ENCODE measurements at regions not wholly inside any gene's neighbourhood (a gene's known extent, or its start where the extent isn't known, plus 50 kb on each side); places are given as distances from the start of the nearest gene placed in this dataset.

DNA sequence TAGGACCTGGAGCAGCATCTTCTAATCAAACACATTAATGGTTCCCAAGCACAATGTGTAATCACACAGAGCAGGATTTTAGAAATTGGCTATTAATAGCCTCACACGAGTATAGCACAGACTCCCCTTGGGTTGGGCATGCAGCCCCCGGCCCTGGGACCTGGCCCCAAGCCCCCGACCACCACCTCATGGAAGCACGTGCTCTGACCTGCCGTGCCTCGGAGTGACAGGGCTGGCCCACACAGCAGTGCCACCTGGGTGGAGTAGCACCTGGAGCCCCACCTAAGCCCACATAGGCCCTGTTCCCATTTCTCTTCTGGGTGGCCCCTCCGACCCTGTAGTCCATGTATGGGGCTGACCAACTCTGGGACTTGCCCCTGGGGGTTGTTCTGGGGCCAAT lies 171.8 kb downstream of the TTLL2 start:
- no peak for DNase-seq

DNA sequence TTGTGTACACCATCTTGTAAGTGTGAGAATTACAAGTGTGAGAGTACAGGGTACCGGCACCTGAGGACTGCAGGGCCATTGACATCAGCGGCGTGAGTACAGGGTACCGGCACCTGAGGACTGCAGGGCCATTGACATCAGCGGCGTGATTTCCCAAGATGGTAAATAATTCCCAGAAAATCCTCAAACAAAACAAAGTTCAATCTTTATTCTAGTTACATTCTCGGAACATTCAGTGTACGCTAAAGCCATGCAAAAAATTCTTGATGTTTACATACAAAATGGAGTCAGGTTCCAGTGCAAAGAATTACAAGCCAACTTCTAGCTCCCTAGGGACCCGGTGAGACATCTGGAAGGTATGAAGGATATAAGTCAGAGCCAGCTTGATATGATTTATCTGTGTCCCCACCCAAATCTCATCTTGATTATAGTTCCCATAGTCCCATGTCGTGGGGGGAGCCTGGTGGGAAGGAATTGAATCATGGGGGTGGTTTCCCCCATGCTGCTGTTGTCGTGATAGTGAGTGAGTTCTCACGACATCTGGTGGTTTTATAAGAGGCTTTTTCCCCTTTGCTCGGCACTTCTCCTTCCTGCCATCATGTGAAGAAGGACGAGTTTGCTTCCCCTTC lies 172.7 kb downstream of the TTLL2 start:
- no peak for DNase-seq

- DNase-seq = no peak
Observed at GRCh38 chr6:167499161-167499660, 174.3 kb downstream of the TTLL2 start.

DNA sequence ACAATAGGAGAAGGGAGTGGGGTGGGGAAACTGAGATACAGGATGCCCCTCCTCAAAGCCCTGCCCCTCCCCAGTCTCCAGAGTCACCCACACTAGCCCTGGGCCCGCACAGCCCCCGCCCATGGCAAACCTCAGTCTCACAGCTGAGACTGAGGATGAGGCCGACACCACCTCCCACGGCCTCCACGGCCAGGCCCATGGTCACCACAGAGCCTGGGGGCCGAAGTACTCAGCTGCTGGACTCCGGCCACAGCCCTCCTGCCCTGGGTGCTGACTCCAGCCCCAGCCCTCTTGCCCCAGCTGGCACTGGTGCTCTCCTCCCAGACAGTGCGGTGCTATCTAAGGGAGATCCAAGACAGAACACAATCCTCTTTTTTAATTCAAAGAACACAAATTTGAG lies 176.1 kb downstream of the TTLL2 start:
- DNase-seq = no peak

- peak; percentile 10 for DNase-seq
Observed at GRCh38 chr6:167501831-167502385, 177.0 kb downstream of the TTLL2 start.

GRCh38 chr6:167502471-167502870 lies 177.6 kb downstream of the TTLL2 start:
- no peak for DNase-seq

DNA sequence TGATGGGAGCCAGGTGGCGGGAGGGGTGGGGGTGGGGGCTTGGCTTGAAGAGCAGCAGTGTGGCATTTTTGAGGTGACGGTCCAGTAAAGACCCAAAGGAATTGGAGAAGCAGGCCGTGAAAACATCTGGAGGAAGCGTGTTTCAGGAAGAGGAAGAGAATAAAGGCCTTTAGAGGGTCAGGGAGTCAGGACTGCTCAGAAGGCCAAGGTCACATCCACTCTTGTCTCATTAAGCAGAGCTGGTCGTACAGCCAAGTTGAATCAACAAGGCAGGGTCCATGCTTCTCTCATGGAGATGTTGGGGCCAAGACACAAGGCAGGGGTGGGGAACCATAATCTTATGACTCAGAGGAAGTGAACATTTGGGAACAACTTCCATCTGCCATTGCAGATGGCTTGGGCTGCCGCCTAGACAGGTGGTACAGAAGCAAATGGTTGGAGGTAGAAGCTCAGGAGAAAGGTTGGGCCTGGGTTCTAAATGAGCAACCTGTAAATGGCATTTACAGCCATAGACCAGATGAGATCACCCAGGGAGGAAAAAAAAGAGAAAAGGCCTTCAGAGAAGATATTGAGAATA lies 179.6 kb downstream of the TTLL2 start:
- peak; percentile 59 for DNase-seq

DNA sequence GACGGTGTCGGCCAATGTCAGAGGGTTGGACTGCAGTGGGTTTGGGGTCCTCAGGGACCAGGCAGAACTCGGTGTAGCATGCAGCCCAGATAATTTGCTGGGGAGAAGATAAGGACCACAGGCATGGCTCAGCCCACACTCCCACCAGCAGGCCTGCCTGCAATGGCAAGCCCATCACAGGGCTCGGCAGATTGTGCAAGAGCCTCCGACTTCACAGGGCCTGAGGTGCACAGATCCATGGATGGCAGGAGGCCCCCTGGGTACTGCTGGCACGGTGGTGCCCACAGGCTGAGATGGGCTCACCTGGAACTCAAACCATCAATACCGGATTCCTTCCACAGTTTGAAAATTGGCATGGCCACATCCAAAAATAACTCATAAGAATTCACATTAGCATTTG lies 180.3 kb downstream of the TTLL2 start:
- DNase-seq = no peak

- no peak for DNase-seq
Observed at GRCh38 chr6:167505782-167506181, 180.9 kb downstream of the TTLL2 start.

DNA sequence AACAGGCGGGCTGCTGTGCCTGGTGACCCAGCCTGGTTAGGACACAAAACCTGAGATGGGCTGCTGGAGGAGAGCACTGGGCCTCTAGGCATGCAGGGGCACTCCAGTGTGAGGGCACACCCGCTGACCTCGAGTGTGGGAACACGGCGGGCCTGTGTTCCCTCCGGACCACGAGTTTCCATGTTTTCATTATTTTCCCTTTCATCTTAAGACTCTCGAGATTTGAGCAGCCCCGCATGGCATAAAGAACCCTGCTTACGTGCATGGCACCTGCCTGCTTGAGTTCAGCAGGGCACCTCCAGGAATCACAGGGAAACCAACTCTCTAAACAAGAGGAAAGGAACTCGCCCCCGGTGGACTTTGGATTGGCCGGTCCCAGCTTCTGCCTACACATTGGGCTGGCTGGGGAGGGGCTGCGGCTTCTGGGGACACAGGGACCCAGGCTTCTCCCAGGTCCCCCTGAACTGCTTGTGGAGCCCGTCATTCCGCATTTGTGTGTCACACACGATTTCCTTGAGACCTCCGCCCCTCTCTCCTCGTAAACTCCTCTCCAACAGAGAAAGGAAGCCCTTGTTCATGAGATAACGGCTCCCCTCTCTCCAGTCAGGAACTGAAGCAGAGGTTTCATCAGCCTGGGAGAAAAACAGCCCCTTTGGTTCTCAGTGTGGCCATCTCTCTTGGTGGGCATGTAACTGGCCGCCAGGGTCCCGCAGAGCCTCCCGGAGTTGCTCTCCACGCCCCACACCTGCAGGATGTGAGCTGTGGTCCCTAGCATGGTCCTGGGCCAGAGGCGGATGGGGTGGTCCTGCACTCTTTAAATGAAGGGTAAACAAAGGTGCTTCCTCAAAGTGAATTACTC lies 181.8 kb downstream of the TTLL2 start:
- no peak for DNase-seq

DNA sequence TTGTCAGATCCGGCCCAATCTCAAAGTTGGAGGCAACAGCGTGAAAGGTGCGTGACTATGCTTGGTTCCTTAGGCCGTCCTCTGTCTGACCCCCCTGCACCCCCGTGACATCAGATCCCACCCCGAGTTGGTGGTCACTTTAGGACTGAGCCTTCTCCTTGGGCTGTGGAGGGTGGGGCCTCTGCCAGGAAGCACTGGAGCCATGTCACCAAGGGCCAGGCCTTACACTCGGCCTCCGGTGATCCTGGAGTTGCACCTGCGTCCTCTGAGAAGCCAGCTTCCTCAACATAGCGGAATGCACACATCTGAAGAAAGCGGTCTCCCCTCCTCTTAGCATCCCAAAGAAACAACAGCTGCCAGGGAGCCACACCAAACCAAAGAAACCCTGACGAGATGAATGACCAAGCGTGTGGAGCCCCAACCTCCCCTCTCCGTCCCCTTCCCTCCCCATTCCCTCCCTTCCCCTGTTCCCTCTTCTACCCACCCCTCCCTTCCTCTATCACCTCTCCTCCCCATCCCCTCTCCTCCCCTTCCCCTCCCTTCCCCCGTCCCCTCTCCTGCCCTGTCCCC lies 182.6 kb downstream of the TTLL2 start:
- no peak for DNase-seq

GRCh38 chr6:167508919-167509852 lies 184.3 kb downstream of the TTLL2 start:
- DNase-seq = no peak

DNA sequence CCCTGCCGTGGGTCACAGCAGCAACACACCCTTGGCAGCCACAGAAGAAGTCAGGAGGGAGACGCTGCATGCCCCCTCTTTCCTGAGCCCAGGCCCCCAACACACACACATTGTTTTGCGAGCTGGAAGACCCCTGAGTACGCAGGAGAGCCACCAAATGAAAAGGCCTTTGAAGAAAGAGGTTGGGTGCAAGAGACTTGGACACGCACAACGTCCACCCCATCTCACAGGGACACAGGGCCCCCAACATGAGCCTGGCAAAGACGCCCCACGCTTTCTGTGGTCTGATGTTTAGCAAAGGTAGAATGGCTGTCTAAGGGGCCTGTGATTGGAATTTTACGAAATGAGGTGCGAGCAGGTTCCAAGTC lies 185.0 kb downstream of the TTLL2 start:
- DNase-seq = no peak

- no peak for DNase-seq
Observed at GRCh38 chr6:167510648-167511047, 185.8 kb downstream of the TTLL2 start.

GRCh38 chr6:167512696-167513375 lies 187.9 kb downstream of the TTLL2 start:
- DNase-seq = no peak

GRCh38 chr6:167513778-167514177 lies 188.9 kb downstream of the TTLL2 start:
- no peak for DNase-seq

DNA sequence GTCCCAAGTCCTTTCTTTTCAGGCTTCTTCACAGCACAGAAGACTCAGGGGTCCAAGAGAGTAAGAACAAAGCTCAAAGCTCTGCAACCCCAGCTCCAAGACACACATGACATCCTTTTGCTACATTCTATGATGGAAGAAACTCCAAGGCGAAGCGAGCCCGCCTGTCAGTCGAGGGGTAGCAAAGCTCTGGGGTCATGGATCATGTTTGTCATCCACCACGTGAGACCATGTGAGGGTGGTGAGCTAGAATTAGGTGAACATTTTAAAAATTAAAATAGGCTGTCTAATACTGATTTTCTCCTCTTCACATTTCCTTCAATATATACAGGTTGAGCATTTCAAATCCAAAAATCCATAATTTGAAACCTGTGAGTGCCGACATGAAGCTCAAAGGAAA lies 189.6 kb downstream of the TTLL2 start:
- DNase-seq = no peak

GRCh38 chr6:167515873-167516507 lies 191.1 kb downstream of the TTLL2 start:
- DNase-seq = no peak

DNA sequence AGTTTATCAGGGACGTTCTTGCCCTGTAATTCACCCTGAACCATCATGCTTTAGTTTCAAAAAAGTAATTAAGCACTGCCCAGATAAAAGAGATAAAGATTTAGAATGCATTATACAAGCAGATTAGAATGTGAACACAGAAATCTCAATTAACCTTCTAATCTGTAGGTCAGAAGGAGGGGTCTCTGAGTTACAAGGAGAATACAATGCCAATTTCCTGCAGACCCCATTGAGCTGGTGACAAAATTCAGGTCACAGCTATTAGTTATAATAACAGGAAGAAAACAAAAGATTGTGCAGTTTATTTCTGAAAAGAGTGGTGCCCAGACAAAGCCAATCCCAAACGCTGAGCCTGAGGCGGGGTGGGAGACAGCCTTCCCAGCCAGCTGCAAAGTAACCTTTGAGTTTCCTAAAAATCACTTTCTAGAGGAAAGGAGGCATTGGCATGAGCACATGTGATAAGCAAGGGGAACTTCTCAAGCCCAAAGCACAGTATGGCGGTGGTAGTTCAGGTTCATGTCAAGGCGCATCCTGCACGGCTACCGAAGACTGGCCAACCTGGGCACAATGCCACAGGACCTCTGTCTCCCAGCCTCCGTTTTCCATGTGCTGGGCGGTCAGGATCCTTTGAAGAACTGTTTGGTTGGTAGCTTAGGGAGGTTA lies 192.5 kb downstream of the TTLL2 start:
- no peak for DNase-seq

DNA sequence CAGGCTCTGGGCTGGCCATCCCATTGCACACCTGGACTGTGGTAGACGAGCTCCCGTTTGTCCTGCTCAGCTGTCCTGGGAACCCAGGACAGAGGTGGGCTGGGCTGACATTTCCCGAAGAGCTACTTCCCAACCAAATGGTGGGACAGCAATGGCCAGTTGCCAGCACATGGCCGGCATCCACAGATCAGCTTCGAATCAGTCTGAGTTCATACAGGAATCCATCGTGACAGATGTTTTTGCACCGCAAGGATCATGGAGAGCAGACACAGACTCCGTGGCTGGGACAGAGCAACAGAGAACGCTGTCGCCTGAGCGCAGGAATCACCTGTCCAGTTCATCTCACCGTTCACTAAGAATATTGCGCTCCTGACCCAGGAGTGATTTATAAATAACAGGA lies 198.5 kb downstream of the TTLL2 start:
- no peak for DNase-seq

Data from DMS 273 treated with DMSO at 0.1 percent for 48 hours (cell line).